ENCODE measurements at regions not wholly inside any gene's neighbourhood (a gene's known extent, or its start where the extent isn't known, plus 50 kb on each side); places are given as distances from the start of the nearest gene placed in this dataset.

DNA sequence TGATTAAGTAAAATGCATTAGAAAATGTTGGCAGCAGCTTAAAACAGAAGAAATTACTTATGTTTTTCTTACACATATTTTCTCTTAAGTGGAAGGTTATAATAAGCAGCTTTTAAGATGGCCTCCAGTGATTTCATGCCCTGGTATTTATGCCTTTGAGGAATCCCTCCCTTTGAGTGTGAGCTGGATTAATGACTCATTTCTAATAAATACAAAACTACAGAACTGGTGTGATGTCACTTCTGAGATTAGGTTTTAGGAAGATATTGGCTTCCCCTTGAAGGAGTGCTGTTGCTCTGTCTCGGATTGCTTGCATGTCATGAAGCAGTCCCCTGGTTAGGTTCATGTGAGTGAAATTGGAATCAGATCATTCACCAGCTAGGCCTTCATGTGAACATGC lies 143.2 kb upstream of the EPHA7 start:
- Histone ChIP-seq H3K36me3 (ENCODE audit: control insufficient read depth, insufficient read depth, low read length) (no peaks in the 10 kb centered on the region), H3K27me3 (ENCODE audit: control insufficient read depth, insufficient read depth, low read length) (no peaks in the 10 kb centered on the region), H3K27ac (ENCODE audit: low read length) (no peak overlapping the region), H3K4me3 (ENCODE audit: low read depth in 2 of 2, low read length in 2 of 2) (no peak overlapping the region), H3K9me3 (ENCODE audit: control insufficient read depth, insufficient read depth, low read depth, low read length) (no peaks in the 10 kb centered on the region), H3K4me1 (ENCODE audit: control insufficient read depth, insufficient read depth, low read length) (no peaks in the 10 kb centered on the region)
- ATAC-seq = no peak
- CTCF ChIA-PET = no interaction called here
- intact Hi-C loops (cut with micrococcal nuclease; ENCODE audit: unreplicated experiment) = no loop called here
- DNase-seq (ENCODE audit: low read depth, low spot score) = no peak
- POLR2A ChIA-PET = no interaction called here
- BruUV-seq (replicated peaks) = no TSS peak
- TF ChIP-seq TCF7L2 (IDR thresholded peaks at IDR 0.05; ENCODE audit: low read depth, low read length) (no peak), POLR2AphosphoS5 (IDR thresholded peaks at IDR 0.05; ENCODE audit: low read depth, low read length) (no peak), SIN3A (IDR thresholded peaks at IDR 0.05; ENCODE audit: borderline replicate concordance, insufficient read depth, low read depth, low read length) (no peak)
- TF ChIP-seq, protein P1, sequence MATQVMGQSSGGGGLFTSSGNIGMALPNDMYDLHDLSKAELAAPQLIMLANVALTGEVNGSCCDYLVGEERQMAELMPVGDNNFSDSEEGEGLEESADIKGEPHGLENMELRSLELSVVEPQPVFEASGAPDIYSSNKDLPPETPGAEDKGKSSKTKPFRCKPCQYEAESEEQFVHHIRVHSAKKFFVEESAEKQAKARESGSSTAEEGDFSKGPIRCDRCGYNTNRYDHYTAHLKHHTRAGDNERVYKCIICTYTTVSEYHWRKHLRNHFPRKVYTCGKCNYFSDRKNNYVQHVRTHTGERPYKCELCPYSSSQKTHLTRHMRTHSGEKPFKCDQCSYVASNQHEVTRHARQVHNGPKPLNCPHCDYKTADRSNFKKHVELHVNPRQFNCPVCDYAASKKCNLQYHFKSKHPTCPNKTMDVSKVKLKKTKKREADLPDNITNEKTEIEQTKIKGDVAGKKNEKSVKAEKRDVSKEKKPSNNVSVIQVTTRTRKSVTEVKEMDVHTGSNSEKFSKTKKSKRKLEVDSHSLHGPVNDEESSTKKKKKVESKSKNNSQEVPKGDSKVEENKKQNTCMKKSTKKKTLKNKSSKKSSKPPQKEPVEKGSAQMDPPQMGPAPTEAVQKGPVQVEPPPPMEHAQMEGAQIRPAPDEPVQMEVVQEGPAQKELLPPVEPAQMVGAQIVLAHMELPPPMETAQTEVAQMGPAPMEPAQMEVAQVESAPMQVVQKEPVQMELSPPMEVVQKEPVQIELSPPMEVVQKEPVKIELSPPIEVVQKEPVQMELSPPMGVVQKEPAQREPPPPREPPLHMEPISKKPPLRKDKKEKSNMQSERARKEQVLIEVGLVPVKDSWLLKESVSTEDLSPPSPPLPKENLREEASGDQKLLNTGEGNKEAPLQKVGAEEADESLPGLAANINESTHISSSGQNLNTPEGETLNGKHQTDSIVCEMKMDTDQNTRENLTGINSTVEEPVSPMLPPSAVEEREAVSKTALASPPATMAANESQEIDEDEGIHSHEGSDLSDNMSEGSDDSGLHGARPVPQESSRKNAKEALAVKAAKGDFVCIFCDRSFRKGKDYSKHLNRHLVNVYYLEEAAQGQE (IDR thresholded peaks at IDR 0.05; ENCODE audit: insufficient read depth in 1 of 2, low read depth in 2 of 2, low read length in 1 of 2) = no peak
- TF ChIP-seq, protein P2, sequence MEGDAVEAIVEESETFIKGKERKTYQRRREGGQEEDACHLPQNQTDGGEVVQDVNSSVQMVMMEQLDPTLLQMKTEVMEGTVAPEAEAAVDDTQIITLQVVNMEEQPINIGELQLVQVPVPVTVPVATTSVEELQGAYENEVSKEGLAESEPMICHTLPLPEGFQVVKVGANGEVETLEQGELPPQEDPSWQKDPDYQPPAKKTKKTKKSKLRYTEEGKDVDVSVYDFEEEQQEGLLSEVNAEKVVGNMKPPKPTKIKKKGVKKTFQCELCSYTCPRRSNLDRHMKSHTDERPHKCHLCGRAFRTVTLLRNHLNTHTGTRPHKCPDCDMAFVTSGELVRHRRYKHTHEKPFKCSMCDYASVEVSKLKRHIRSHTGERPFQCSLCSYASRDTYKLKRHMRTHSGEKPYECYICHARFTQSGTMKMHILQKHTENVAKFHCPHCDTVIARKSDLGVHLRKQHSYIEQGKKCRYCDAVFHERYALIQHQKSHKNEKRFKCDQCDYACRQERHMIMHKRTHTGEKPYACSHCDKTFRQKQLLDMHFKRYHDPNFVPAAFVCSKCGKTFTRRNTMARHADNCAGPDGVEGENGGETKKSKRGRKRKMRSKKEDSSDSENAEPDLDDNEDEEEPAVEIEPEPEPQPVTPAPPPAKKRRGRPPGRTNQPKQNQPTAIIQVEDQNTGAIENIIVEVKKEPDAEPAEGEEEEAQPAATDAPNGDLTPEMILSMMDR (IDR thresholded peaks at IDR 0.05) = no peak
- in situ Hi-C loops (cut with HindIII; ENCODE audit: low pct_unique_long_range_greater_than_20kb, low sequenced_read_pairs) = no loop called here

DNA sequence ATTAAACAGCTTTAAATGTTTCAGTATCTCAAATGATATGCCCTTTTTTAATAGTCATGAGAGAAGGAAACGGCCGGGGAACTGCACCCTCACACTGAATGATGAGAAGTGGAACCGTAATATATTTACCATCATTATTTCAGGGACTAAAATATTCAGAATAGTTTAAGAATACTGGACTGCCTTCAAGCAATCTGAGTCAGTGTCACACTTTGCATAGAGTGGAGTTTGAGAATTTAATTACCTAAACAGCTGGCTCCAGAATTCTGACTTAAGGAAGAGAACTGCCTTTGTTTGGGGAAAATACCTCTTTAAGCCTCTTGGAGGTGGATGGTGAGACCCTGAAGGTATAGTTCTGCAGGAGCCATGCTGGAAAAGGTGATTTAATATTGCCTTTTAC lies 135.9 kb upstream of the EPHA7 start:
- POLR2A ChIA-PET = no interaction called here
- no peak for DNase-seq (ENCODE audit: low read depth, low spot score)
- Histone ChIP-seq H3K4me3 (ENCODE audit: low read depth in 2 of 2, low read length in 2 of 2) (no peak overlapping the region), H3K27me3 (ENCODE audit: control insufficient read depth, insufficient read depth, low read length) (no peaks in the 10 kb centered on the region), H3K27ac (ENCODE audit: low read length) (no peak overlapping the region), H3K36me3 (ENCODE audit: control insufficient read depth, insufficient read depth, low read length) (no peaks in the 10 kb centered on the region), H3K9me3 (ENCODE audit: control insufficient read depth, insufficient read depth, low read depth, low read length) (no peaks in the 10 kb centered on the region), H3K4me1 (ENCODE audit: control insufficient read depth, insufficient read depth, low read length) (no peaks in the 10 kb centered on the region)
- intact Hi-C loops (cut with micrococcal nuclease; ENCODE audit: unreplicated experiment) = no loop called here
- no TSS peak for BruUV-seq (replicated peaks)
- TF ChIP-seq SIN3A (IDR thresholded peaks at IDR 0.05; ENCODE audit: borderline replicate concordance, insufficient read depth, low read depth, low read length) (no peak), TCF7L2 (IDR thresholded peaks at IDR 0.05; ENCODE audit: low read depth, low read length) (no peak), POLR2AphosphoS5 (IDR thresholded peaks at IDR 0.05; ENCODE audit: low read depth, low read length) (no peak)
- TF ChIP-seq, protein P2 (IDR thresholded peaks at IDR 0.05) = no peak
- TF ChIP-seq, protein P1 (IDR thresholded peaks at IDR 0.05; ENCODE audit: insufficient read depth in 1 of 2, low read depth in 2 of 2, low read length in 1 of 2) = no peak
- ATAC-seq = no peak
- in situ Hi-C loops (cut with HindIII; ENCODE audit: low pct_unique_long_range_greater_than_20kb, low sequenced_read_pairs) = no loop called here
- CTCF ChIA-PET = no interaction called here
